ENCODE measurements at regions not wholly inside any gene's neighbourhood (a gene's known extent, or its start where the extent isn't known, plus 50 kb on each side); places are given as distances from the start of the nearest gene placed in this dataset.

- TF ChIP-seq CTCF (IDR thresholded peaks at IDR 0.05; ENCODE audit: insufficient read depth in 1 of 2, low read depth in 1 of 2, low read length in 1 of 2, severe bottlenecking in 1 of 2, unreplicated experiment in 1 of 2) = no peak
- Histone ChIP-seq H3K36me3 (ENCODE audit: control insufficient read depth, insufficient read depth, low read length) (no peaks in the 10 kb centered on the region), H3K4me1 (peaks cover 23% of the 10 kb centered on the region), H3K27me3 (replicated peaks; ENCODE audit: control insufficient read depth, insufficient read depth, low read length) (no peaks in the 10 kb centered on the region), H3K9me3 (no peaks in the 10 kb centered on the region), H3K4me3 (ENCODE audit: low read depth, low read length) (no peak overlapping the region)
- H3K9me3 Mint-ChIP-seq (ENCODE audit: unreplicated experiment) = peaks cover 3% of the 10 kb centered on the region
- ChIA-PET POLR2A (no interaction called here), CTCF (no interaction called here)
- no peak overlapping the region for H3K27ac Mint-ChIP-seq (ENCODE audit: unreplicated experiment)
- H3K4me1 Mint-ChIP-seq (ENCODE audit: low read depth, unreplicated experiment) = peaks cover 26% of the 10 kb centered on the region
- intact Hi-C loops (cut with micrococcal nuclease; ENCODE audit: unreplicated experiment) = no loop called here
- H3K27me3 Mint-ChIP-seq (ENCODE audit: insufficient read depth, unreplicated experiment) = no peaks in the 10 kb centered on the region
- DNase-seq = no peak
- H3K4me3 Mint-ChIP-seq (ENCODE audit: unreplicated experiment) = no peak overlapping the region
- BruUV-seq (replicated peaks) = no TSS peak
- H3K36me3 Mint-ChIP-seq (ENCODE audit: insufficient read depth, unreplicated experiment) = no peaks in the 10 kb centered on the region
Measured at GRCh38 chr3:30352410-30353318, 253.7 kb upstream of the TGFBR2 start.

GRCh38 chr3:30353711-30354467 is 252.5 kb upstream of the TGFBR2 start:
- Histone ChIP-seq H3K4me1 (peaks cover 12% of the 10 kb centered on the region), H3K27me3 (replicated peaks; ENCODE audit: control insufficient read depth, insufficient read depth, low read length) (no peaks in the 10 kb centered on the region), H3K9me3 (no peaks in the 10 kb centered on the region), H3K4me3 (ENCODE audit: low read depth, low read length) (no peak overlapping the region), H3K36me3 (ENCODE audit: control insufficient read depth, insufficient read depth, low read length) (no peaks in the 10 kb centered on the region)
- ChIA-PET POLR2A (no interaction called here), CTCF (no interaction called here)
- TF ChIP-seq CTCF (IDR thresholded peaks at IDR 0.05; ENCODE audit: insufficient read depth in 1 of 2, low read depth in 1 of 2, low read length in 1 of 2, severe bottlenecking in 1 of 2, unreplicated experiment in 1 of 2) = no peak
- no TSS peak for BruUV-seq (replicated peaks)
- peaks cover 17% of the 10 kb centered on the region for H3K4me1 Mint-ChIP-seq (ENCODE audit: low read depth, unreplicated experiment)
- peaks cover 7% of the 10 kb centered on the region for H3K9me3 Mint-ChIP-seq (ENCODE audit: unreplicated experiment)
- no peak overlapping the region for H3K27ac Mint-ChIP-seq (ENCODE audit: unreplicated experiment)
- H3K27me3 Mint-ChIP-seq (ENCODE audit: insufficient read depth, unreplicated experiment) = no peaks in the 10 kb centered on the region
- DNase-seq = no peak
- no peaks in the 10 kb centered on the region for H3K36me3 Mint-ChIP-seq (ENCODE audit: insufficient read depth, unreplicated experiment)
- intact Hi-C loops (cut with micrococcal nuclease; ENCODE audit: unreplicated experiment) = no loop called here
- H3K4me3 Mint-ChIP-seq (ENCODE audit: unreplicated experiment) = no peak overlapping the region

GRCh38 chr3:30354513-30354912 is 251.9 kb upstream of the TGFBR2 start:
- intact Hi-C loops (cut with micrococcal nuclease; ENCODE audit: unreplicated experiment) = no loop called here
- H3K4me3 Mint-ChIP-seq (ENCODE audit: unreplicated experiment) = no peak overlapping the region
- H3K27ac Mint-ChIP-seq (ENCODE audit: unreplicated experiment) = no peak overlapping the region
- TF ChIP-seq CTCF (IDR thresholded peaks at IDR 0.05; ENCODE audit: insufficient read depth in 1 of 2, low read depth in 1 of 2, low read length in 1 of 2, severe bottlenecking in 1 of 2, unreplicated experiment in 1 of 2) = no peak
- Histone ChIP-seq H3K4me1 (peaks cover 13% of the 10 kb centered on the region), H3K36me3 (ENCODE audit: control insufficient read depth, insufficient read depth, low read length) (no peaks in the 10 kb centered on the region), H3K4me3 (ENCODE audit: low read depth, low read length) (no peak overlapping the region), H3K9me3 (no peaks in the 10 kb centered on the region), H3K27me3 (replicated peaks; ENCODE audit: control insufficient read depth, insufficient read depth, low read length) (no peaks in the 10 kb centered on the region)
- no peaks in the 10 kb centered on the region for H3K27me3 Mint-ChIP-seq (ENCODE audit: insufficient read depth, unreplicated experiment)
- H3K4me1 Mint-ChIP-seq (ENCODE audit: low read depth, unreplicated experiment) = peaks cover 12% of the 10 kb centered on the region
- ChIA-PET CTCF (no interaction called here), POLR2A (no interaction called here)
- BruUV-seq (replicated peaks) = no TSS peak
- H3K36me3 Mint-ChIP-seq (ENCODE audit: insufficient read depth, unreplicated experiment) = no peaks in the 10 kb centered on the region
- no peak for DNase-seq
- peaks cover 7% of the 10 kb centered on the region for H3K9me3 Mint-ChIP-seq (ENCODE audit: unreplicated experiment)

Data from Caco-2 (cell line).